ENCODE measurements at regions not wholly inside any gene's neighbourhood (a gene's known extent, or its start where the extent isn't known, plus 50 kb on each side); places are given as distances from the start of the nearest gene placed in this dataset.

DNA sequence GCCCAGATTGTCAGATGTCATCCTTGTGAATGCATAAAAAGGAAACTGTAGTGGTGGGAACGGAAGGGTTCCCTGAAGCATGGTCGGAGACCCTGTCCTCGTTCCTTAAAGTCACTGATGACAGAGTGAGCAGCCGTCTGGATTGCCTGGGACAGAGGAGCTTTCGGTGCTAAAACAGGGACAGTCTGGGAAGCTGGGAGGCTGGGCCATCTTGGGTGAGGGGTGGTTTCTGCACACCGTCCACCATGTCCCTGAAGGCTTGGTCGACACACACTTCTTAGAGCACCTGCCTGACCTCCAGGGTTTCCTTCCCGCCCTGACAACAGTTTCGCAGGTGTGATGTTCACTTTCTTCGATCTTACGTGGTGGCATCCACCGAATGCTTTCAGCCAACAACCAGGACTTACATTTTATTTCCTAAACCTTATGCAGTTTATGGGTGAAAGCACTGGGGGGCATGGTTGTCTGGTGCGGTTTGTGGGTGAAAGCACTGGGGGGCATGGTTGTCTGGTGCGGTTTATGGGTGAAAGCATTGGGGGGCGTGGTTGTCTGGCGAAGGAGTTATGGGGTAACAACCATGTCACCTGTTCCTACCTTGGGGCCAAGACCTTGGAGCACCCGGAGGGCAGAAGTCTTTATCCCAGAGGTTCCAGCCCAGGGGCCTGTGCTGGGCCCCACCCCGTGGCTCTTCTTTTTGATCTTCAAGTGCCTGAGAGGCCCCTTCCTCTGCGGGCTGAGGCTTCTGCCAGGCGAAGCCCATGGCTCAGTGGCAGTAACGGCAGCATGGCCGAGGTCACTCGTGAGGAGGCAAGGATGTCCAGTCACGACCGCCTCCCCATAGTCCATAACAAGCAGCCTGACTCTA is 81.7 kb upstream of the FRMD1 start:
- TF ChIP-seq ESRRG (CRISPR knock-in tag; IDR thresholded peaks at IDR 0.05) (no peak), ARNTL (CRISPR knock-in tag; IDR thresholded peaks at IDR 0.05; ENCODE audit: borderline replicate concordance, low read depth) (no peak), TOX (CRISPR knock-in tag; IDR thresholded peaks at IDR 0.05; ENCODE audit: borderline replicate concordance) (no peak)

Data from SK-N-SH treated with all-trans-retinoic acid at 6 μM for 48 hours (cell line).